D341Med (cell line): ENCODE measurements at regions not wholly inside any gene's neighbourhood (a gene's known extent, or its start where the extent isn't known, plus 50 kb on each side); places are given as distances from the start of the nearest gene placed in this dataset.
A peak's percentile ranks its signal among the peaks of the same experiment; 100 is the strongest.

Experiments used
- DNase-seq: peaks from one replicate; pipeline ENCODE4 v3.0.0; 2012; ENCODE audit warnings: low spot score

GRCh38 chr1:186557147-186557777, 96.3 kb upstream of the PDC start:
- DNase-seq, result no peak

GRCh38 chr1:186550832-186551231, 89.9 kb upstream of the PDC start:
- DNase-seq, result no peak

GRCh38 chr1:186541003-186541402, 80.1 kb upstream of the PDC start:
- DNase-seq, result no peak

GRCh38 chr1:186540521-186540920, 79.6 kb upstream of the PDC start:
- DNase-seq, result no peak

- DNase-seq, result no peak
Measured at GRCh38 chr1:186536273-186536890, 75.5 kb upstream of the PDC start.

GRCh38 chr1:186535388-186536133, 74.6 kb upstream of the PDC start:
- no peak for DNase-seq

- DNase-seq, result no peak
Measured at GRCh38 chr1:186534401-186534800, 73.5 kb upstream of the PDC start.

- no peak for DNase-seq
Measured at GRCh38 chr1:186532466-186532865, 71.6 kb upstream of the PDC start.

GRCh38 chr1:186531561-186532165, 70.7 kb upstream of the PDC start:
- DNase-seq, result no peak

GRCh38 chr1:186530109-186530508, 69.2 kb upstream of the PDC start:
- no peak for DNase-seq

- no peak for DNase-seq
Measured at GRCh38 chr1:186519982-186520381, 59.1 kb upstream of the PDC start.

GRCh38 chr1:186518822-186519381, 58.0 kb upstream of the PDC start:
- no peak for DNase-seq

- DNase-seq, result no peak
Measured at GRCh38 chr1:186518395-186518794, 57.5 kb upstream of the PDC start.

- DNase-seq, result no peak
Measured at GRCh38 chr1:186514367-186514766, 53.5 kb upstream of the PDC start.

GRCh38 chr1:186513526-186513925, 52.6 kb upstream of the PDC start:
- DNase-seq, result peak; percentile 53

- no peak for DNase-seq
Measured at GRCh38 chr1:186512698-186513457, 52.0 kb upstream of the PDC start.

GRCh38 chr1:186511761-186512637, 51.1 kb upstream of the PDC start:
- DNase-seq, result no peak
